NCI-H524 treated with DMSO at 0.1 percent for 48 hours (cell line): ENCODE measurements at regions not wholly inside any gene's neighbourhood (a gene's known extent, or its start where the extent isn't known, plus 50 kb on each side); places are given as distances from the start of the nearest gene placed in this dataset.
"Not testable (repeated sequence)": the region's sequence is repeated elsewhere in the genome, so short reads cannot be mapped to it uniquely, and the experiment has no call there.

ENCODE experiments used
- DNase-seq: peaks from one replicate; lab custom pipeline; 2025; lab: John Stamatoyannopoulos, UW

DNA sequence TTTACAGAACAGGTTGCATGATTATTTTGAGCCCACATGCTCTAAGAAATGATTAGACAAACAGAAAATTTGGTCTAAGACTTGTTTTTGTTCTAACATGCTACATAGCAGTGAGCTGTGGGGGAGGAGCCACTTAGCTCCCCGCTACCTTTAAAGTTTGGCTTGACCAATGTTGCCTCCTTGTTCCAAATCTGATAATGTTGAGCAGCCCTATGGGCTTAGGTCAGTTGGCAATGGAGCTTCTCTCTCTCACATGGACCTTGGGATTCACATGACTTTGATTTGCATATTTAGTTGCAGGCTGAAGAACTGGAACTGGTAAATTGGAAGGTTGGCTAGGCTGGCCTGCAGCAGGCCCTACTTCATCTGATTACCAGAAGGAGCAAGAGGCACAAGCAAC is 116.4 kb downstream of the EBLN2 start:
- DNase-seq = no peak

DNA sequence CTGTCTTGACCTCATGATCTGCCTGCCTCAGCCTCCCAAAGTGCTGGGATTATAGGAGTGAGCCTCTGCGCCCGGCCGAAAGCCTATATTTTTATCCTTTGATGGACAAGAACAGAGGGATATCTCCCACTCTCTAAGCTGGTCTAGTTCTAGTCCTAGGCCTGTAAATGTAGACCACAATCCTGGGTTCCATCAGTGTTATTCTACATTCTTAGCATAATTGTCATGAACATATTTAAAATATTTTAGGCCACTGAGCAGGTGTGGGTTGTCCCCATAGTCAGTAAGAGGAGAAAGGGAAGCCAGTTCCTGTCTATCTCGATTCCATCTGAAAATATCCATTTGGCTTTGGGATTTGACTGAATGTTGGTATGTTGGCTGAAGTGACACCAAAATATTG is 118.1 kb downstream of the EBLN2 start:
- no peak for DNase-seq

DNA sequence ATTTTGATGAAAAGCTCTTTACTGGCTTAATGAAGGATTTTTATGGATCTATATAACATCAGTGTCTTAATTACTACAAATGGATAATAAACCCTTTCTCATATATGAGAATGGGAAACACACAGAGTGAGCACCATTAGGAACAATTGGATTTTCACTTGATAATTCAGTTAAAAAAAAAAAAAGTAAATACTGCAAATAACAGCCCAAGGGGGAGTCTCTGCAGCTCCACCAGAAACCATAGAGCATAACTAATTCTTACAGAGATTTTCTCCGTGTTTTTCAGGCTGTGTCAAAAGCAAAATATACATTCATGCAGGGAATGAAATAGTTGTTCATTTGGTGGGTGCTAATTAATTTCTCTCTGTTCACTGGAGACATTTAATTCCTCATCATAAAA is 125.3 kb downstream of the EBLN2 start:
- no peak for DNase-seq

DNA sequence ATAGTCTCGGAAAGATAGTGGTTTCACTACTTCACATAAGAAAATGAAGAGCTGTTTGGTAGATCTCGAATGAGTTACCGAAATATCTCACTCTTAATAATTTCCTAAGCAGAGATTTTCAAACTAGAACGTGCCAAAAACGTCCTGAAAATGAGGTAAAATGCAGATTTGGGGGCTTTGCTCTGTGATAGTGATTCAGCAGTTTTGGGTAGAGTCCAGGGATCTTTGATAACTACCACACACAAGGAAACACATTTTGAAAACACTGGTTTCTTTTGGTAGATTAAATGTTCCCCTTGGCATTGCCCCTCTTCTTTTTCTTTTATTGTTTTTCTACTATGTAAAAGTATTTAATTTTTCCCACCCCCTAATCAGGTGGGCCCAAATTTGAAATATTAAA is 125.9 kb downstream of the EBLN2 start:
- no peak for DNase-seq

DNA sequence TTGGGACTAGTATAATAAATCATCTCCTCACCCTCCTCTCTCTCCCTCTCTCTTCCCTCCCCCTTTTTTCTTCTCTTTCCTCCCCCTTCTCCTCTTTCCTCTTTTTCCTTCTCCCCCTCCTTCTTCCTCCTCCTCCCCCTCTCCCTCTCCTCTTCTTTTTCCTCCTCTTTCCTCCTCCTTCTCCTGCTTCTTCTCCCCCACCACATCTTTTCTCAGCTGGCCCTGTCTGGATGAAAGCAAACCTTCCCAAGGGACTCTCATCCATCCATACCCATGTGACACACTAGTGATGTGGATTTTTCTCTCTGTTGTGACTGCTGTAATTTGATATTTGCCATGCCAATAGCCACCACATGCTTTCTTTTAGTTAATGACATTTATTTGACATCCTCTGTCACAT is 127.2 kb downstream of the EBLN2 start:
- peak; percentile 94 for DNase-seq

DNA sequence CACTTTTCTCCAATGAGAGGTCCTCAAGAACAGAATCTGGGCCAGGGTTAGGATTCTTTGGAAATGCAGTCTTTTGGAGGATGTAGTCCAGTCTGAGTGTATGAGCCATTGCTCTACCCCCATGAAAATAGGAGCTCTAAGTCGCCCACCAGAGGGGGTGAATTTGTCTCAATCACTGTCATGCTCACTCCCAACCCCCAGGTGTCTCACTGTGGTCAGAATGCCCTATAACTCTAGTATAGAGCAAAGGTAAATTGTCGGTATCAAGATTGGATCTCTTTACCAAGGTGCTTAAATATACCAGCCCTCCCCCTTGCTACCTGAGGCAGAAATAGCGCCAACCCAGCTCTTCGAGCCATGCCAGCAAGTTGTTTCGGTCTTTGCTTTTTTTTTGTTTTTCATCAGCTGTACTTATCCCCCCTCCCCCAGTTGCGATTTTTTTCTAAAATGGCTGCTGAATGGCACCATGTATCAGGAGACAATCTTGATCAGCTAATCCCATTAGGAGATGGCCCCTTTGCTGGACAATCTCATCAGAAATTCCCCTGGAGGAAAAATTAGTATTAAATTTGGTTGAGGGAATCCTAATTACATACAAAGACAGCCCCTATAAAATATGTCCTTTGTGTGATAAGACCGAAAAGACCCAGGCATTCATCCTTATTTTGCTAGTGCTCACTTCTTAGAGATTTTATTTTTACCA is 130.7 kb downstream of the EBLN2 start:
- DNase-seq = peak; percentile 16

DNA sequence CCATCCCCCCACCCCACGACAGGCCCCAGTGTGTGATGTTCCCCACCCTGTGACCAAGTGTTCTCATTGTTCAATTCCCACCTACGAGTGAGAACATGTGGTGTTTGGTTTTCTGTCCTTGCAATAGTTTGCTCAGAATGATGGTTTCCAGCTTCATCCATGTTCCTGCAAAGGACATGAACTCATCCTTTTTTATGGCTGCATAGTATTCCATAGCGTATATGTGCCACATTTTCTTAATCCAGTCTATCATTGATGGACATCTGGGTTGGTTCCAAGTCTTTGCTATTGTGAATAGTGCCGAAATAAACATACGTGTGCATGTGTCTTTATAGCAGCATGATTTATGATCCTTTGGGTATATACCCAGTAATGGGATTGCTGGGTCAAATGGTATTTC is 132.5 kb downstream of the EBLN2 start:
- not testable (repeated sequence) for DNase-seq

DNA sequence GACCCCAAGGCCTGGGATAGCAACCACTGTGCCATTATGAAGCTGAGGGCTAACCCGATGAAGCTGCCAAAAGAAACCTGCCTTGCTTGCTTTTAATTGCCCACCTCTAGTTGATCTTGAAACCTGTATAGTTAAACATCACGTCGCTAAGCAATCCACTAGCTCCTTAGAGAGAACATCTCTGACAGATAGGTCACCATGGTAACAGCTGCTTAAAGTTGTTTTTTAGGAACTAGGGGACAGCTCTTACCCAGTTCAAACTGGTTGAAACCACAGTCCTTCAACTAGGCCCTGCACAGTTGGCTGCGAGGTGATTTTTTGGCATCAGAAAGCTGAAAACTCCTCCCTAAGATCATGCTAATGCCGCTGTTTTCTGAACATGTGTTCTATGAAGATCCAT is 135.7 kb downstream of the EBLN2 start:
- no peak for DNase-seq

DNA sequence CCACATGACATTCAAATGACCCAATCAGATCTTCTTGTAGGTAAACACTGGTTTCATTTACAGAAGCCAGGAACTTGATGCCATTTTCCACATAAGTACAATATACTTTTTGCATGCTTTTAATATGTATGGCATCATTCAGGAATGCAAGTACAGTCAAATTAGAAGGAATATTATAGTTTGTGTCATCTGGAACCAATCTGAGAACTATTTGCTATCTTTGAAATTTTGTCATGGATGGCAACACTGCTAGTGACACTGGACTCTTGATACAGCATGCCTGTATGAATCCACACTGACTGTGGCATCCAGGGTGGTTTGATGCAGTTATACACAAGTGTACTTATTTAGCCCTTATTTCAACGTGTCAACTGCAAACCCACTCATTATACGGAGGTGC is 141.6 kb downstream of the EBLN2 start:
- no peak for DNase-seq

DNA sequence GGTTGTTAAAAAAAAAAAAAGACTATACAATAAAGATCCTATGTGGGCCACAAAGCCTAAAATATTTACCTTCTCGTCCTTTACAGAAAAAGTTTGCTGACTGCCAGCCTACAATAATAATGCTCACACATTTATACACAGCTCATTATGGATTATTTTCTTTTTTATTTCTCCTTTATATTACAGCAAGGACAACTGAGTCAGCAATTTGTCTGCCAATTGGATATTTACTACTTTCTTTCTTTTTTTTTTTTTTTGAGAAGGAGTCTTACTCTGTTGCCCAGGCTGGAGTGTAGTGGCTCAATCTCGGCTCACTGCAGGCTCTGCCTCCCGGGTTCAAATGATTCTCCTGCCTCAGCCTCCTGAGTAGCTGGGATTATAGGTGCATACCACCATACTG is 142.2 kb downstream of the EBLN2 start:
- DNase-seq = no peak

DNA sequence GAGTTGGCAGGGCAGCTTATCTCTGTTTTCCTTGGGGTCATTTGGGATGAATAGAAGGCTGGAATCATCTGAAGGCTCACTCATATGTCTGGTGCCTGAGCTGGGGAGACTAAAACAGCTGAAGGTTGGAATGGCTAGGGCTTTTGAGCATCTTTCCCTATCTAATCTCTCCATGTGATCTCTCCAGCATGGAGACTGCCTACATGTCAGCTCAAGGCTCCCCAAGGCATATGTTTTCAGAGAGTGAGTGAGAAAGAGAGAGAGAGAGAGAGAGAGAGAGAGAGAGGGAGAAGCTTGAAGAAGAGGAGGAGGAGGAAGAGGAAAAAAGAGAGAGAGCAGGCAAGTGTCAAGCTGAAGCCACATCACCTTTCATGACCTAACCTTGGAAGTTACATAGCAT is 143.4 kb downstream of the EBLN2 start:
- DNase-seq = no peak

DNA sequence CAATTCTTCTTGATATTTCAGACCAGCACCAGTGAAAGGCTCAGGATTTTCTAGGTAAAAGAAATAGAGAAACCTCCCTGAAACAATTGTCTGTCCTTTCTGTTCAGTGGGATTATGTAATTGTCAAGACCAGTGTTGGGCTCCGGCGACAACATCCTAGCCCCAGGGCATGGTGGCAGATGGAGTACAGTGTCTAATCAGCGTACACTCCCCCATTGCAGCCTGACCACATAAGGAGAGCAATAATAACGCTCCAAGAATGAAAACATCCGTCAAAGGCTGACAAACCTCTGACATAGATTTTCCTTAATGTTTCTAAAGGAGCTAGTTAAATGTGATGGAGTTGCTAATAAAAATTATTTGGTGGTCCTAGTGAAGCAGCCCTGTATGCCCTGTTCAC is 144.6 kb downstream of the EBLN2 start:
- DNase-seq = no peak

DNA sequence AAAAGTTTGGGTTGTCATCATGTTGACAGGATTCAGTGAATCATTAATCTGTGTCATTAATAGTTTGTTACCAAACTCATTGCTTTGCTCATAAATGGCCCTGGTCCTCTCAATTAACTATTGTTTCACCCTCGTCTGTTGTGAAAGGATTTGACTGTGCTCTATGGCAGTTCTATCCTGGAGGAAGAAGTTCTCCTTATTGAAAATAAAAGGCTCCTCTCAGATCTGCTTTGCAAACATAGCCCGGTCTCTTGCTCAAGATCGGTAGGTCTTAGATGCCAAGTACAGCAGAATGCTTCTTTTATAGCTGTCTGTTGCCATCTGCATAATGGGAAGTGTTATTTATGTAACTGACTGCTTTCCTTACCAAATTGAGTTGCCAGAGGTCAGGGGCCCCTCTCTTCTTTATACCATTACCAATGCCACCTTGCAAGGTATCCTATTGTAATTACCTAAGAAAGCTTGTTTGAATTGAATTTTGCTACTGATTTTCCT is 146.5 kb downstream of the EBLN2 start:
- DNase-seq = no peak

DNA sequence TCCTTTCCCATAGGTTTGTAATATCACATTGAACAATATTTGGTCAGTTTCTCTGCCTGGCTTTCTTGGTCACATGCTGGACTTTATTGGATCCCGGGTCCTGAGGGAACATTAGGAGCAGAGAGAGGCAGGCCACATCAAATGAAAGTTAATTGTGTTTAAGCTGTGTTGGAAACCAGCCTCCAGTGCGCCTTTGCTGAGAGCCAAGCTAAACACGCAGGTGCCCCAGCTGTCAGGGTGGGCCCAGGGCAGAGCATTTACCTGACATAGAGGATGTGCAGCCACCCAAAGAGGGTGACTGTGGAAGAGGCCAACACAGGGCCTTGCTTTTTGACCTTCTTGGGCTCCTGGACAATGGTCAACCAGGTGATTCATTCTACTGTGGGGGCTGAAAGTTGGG is 149.3 kb downstream of the EBLN2 start:
- DNase-seq = no peak

DNA sequence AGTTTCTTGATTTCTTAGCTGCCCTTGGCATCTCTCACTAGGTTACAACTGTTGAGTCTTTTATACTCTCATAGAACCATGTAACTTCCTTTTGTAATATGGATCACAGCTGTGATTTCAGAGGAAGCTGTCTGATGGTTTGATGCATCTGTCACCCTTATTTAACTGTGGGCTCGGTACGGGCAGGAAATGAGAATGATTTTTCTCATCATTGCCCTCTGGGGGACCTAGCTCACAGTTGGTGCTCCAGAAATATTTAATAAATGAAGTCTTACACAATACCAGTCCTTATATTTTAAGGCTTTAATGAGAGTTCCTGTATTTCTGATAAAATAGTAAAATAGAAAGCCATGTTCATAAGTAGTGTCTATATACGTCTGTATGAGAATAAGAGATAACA is 151.2 kb downstream of the EBLN2 start:
- DNase-seq = no peak

DNA sequence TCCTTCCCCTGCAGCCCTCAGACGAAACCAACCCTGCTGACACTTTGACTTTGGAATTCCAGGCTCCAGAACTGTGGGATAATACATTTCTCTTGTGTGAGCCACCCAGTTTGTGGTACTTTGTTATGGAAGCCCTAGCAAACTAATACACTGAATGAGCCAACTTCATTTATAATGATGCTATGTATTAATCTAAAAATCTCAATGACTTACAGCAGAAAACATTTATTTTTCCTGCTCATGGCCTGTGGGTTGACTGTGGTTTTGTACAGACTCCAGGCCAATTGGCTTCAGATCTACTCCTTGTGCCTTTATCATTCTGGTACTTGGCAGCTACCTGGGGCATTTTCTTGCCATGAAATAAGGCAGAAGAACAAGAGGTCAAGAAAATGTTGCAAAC is 152.4 kb downstream of the EBLN2 start:
- DNase-seq = no peak

DNA sequence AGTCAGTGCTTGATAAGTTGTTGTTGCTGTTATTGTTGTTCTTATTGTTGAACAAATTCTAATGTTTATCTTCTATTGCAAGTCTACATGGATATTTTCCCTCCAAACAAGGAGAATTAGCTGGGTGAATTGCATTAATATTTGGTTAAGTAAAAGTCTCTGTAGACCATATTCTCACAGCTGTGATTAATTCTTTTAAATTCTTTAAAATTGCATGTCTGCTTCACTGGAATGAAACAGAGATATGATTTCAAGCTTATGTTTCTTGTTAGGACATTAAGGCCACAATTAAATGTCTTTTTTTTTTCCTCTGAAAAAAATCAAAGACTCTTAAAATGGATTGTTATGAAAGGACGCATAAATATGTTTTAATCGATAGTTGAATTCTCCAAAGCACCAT is 153.4 kb downstream of the EBLN2 start:
- no peak for DNase-seq

DNA sequence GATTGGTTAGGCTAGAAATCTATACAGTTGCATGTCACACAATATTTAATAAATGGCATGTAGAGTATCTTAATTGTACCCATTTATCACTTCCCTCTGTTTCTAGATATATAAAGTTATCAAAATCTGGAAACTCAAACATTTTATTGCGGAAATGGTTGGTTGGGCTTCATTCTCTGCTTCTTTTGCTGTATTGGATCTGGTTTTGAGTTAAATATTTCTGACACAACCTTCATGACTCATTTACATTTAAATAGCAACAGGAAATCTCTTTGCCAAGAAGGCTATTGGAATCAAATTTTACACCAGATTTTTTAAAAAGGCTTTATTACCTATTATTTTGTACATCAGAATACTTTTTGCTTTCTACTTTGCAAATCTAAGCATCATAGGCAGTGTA is 153.8 kb downstream of the EBLN2 start:
- no peak for DNase-seq

DNA sequence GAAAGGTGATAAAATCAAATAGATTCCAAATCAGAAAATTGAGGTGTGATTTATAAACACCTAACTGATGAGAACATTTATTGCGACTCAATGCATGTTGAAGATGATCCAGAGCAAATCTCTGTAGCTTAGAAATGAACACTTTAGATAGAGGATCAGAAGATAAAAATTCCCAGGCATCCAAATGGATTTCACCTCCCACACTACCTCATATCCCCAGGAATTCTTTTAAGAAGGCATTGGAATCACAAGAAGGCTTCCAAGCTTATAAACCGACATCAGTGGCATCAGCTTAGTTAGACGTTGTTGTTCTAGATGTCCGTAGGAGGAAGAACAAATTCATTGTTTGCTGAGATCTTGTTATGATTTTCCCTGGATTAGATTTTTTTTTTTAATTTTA is 154.4 kb downstream of the EBLN2 start:
- no peak for DNase-seq

DNA sequence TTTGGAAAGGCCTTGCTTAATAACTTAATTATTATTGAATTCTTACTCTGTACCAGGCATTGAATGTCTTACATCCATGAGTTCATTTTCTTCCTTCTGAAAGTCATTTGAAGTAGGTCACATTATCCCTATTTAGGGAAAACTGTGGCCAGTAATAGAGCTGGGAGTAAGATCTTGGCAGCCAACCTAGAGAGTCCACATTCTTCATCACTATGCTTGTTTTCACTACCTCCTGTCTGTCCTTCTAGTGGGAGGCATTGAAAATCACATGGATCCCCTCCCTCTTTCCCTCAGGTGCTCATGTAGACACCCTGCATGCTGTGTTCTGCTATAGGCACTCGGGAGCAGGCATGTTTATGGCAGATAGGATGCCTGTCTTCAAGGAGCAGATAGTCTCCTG is 154.9 kb downstream of the EBLN2 start:
- no peak for DNase-seq

DNA sequence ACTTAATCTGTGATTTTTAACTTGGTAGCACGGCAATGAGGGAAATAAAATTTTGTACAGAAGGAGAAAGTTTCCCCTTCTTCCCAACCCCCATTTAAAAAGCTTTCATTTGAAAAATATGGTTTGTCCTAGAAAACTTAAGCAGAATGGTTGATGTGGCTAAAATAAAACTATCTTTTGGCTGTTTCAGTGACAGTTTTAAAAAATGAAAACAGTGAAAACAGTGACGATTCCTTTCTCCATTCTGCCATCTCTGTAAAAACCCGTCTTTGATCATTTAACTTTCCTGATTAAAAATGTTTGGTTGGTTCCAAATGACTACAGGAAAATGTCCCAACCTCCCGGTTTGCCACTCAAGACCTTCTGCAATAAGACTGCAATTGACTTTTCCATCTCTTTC is 160.7 kb downstream of the EBLN2 start:
- DNase-seq = no peak

DNA sequence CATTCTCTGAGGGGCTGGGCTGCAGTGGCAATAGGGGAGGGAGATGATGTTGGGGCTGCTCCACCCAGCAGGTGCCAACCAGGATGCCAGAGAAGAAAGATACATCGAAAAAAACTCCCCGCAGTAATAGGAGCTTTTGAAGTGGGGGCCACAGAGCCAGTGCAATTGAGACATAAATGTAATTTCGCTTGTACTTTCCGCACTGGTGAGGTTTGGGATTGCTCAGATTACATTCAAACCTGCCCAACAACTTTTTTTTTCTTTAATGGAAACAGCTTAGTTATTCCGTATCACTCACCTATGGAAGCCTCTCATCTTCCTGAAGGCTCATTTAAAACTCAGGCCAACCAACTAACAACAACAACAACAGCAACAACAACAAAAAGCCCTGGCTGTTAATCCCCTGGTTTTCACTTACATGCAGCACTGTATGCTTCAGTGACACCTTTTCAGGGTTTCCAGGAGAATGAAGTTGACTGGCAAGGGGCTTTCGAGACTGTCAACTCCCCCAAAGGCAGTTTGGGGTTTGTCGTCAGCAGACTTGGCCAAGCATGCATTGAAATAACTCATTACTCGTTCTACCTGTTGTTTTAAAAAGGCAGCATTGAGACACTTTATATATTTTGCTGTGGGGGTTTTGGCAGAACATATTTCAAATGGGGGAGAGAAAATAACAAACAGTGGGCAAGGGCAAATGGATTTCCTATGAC is 163.8 kb downstream of the EBLN2 start:
- no peak for DNase-seq

DNA sequence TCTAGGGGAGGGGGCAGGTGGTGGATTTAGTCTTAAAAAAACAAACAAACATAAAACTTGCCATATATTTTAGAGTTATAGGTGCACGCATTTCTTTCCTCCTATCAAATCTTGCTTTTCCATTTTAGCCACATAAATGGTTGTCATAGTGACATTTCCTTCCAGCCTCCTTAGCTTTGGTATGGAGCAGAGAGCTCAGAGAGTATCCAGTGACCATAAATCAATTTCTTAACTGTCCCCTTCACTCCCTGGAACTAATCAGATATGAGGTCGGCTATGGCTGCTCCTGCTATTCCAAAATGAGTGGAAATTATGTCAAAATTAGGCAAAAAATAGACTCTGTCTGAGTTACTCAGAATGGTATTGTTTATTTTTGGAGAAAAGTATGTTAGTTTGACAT is 164.5 kb downstream of the EBLN2 start:
- no peak for DNase-seq

DNA sequence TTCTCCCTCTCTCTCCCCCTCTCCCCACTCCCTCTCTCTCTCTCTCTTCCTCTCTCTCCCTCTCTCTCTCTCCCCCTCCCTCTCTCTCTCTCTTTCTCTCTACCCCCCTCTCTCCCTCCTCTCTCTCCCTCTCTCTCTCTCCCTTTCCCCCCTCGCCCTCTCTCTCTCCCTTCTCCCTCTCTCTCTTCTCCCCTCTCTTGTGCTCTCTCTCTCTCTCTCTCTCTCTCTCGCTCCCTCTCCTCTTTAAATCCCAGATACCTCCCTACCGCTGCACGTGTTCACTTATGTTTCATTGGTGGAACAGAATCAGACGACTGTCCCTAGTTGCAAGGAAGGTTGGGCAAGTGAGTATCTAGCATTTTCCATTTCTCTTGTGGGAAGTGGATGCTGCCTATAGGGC is 166.5 kb downstream of the EBLN2 start:
- no peak for DNase-seq
